ENCODE measurements at regions not wholly inside any gene's neighbourhood (a gene's known extent, or its start where the extent isn't known, plus 50 kb on each side); places are given as distances from the start of the nearest gene placed in this dataset.
"Not testable (repeated sequence)": the region's sequence is repeated elsewhere in the genome, so short reads cannot be mapped to it uniquely, and the experiment has no call there.

- no peak for DNase-seq
Observed at GRCh38 chr18:34280000-34280399, 55.3 kb upstream of the NOL4 start.

GRCh38 chr18:34280653-34281052, 55.9 kb upstream of the NOL4 start:
- DNase-seq: no peak

- no peak for DNase-seq
Observed at GRCh38 chr18:34281290-34281689, 56.6 kb upstream of the NOL4 start.

- DNase-seq: no peak
Observed at GRCh38 chr18:34281722-34282121, 57.0 kb upstream of the NOL4 start.

GRCh38 chr18:34283506-34283905, 58.8 kb upstream of the NOL4 start:
- DNase-seq: no peak

GRCh38 chr18:34287825-34288224, 63.1 kb upstream of the NOL4 start:
- DNase-seq: no peak

- no peak for DNase-seq
Observed at GRCh38 chr18:34292594-34292993, 67.9 kb upstream of the NOL4 start.

- DNase-seq: no peak
Observed at GRCh38 chr18:34297287-34297686, 72.6 kb upstream of the NOL4 start.

- DNase-seq: no peak
Observed at GRCh38 chr18:34299828-34300227, 75.1 kb upstream of the NOL4 start.

GRCh38 chr18:34311468-34311867, 86.8 kb upstream of the NOL4 start:
- no peak for DNase-seq

- no peak for DNase-seq
Observed at GRCh38 chr18:34314847-34315246, 90.1 kb upstream of the NOL4 start.

GRCh38 chr18:34315591-34316352, 91.1 kb upstream of the NOL4 start:
- DNase-seq: no peak

- no peak for DNase-seq
Observed at GRCh38 chr18:34320267-34320666, 95.6 kb upstream of the NOL4 start.

- no peak for DNase-seq
Observed at GRCh38 chr18:34321066-34321465, 96.4 kb upstream of the NOL4 start.

- no peak for DNase-seq
Observed at GRCh38 chr18:34322365-34323289, 97.9 kb upstream of the NOL4 start.

- DNase-seq: no peak
Observed at GRCh38 chr18:34329840-34330239, 105.1 kb upstream of the NOL4 start.

GRCh38 chr18:34330308-34330707, 105.6 kb upstream of the NOL4 start:
- no peak for DNase-seq

- not testable (repeated sequence) for DNase-seq
Observed at GRCh38 chr18:34330907-34331306, 106.2 kb upstream of the NOL4 start.

- not testable (repeated sequence) for DNase-seq
Observed at GRCh38 chr18:34331343-34331742, 106.6 kb upstream of the NOL4 start.

- DNase-seq: no peak
Observed at GRCh38 chr18:34339155-34339554, 114.4 kb upstream of the NOL4 start.

- DNase-seq: no peak
Observed at GRCh38 chr18:34342960-34343359, 118.2 kb upstream of the NOL4 start.

GRCh38 chr18:34345738-34346137, 121.0 kb upstream of the NOL4 start:
- no peak for DNase-seq

- no peak for DNase-seq
Observed at GRCh38 chr18:34350778-34351177, 126.1 kb upstream of the NOL4 start.

Measured in CD4-positive, alpha-beta T cell treated with Interleukin-1 beta for 1 hour (primary cell).